Stimulated activated CD4-positive, alpha-beta T cell treated with anti-CD3 and anti-CD28 coated beads, Interleukin-2, amount 100 ng/mL, for 24 hours (primary cell): ENCODE measurements at regions not wholly inside any gene's neighbourhood (a gene's known extent, or its start where the extent isn't known, plus 50 kb on each side); places are given as distances from the start of the nearest gene placed in this dataset.
"Not testable (repeated sequence)": the region's sequence is repeated elsewhere in the genome, so short reads cannot be mapped to it uniquely, and the experiment has no call there.

Experiments used
- DNase-seq, 2 donors: peaks; one replicate each; pipeline ENCODE4 v3.0.0-alpha.2; 2020

DNA sequence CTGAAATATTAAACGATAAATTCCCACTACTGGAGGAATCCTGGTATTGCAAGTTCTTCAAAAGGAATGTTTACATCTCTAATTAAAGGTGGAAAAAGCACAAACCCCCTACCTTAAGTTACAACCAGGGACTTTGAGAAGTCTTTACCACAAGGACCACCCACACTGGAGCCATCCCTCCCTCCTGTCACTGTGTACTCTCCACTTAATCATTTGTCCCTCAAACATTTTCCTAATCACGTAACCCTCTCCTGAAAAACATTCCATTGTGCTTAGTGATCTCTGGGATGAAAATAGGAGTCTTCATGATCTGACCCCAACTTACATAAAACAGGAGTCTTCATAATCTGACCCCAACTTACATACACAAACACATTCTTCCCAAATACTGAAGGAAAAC, 85.7 kb downstream of the SUCLG1 start:
- DNase-seq, result no peak

GRCh38 chr2:84362541-84362940, 96.5 kb downstream of the SUCLG1 start:
- DNase-seq, result no peak

DNA sequence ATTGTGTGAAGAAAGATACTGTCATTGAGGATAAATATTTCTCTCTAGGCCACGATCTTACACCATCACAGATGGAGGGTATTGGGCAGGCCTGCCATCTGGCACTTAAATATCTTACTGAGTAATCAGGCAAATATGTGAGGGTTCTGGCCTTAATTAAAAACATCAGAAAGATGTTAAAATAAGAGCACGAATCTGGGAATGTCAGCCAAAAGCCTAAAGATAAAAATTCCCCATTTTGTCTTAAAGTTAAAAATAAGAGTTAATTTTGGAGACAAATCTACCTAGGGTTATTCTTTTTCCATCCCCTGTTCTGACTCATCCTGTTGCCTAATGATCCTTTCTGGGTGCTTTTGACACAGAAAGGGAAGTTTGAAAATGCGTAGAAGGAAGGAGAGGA, 121.0 kb downstream of the SUCLG1 start:
- no peak for DNase-seq

DNA sequence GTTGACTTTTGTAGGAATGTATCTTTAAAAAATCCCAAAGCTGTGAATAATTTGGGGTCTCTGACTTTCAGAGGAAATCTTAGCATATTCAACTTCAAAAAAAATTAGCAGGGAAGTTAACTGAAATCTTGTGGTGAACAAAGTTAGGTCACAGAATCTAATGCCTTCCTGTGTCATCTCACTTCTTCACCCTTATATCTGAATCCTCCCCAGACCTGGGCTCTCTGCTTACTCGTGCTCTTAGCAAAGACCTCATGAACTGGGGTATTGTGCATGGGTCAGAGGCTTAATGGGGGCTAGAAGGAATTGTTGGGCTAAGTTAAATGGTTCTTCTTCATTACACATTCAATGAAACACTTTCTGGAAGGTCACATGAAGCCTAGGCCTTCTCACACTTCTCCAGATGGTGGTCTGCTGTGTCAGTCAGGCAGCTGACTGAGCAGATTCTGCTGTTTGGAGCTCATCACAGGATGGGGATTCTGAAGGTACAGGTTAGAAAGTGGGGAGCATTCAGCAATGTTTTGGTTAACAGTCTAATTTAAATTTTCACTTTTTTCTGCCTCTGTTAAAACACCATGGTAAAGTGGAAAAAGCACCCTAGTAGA, 131.3 kb downstream of the SUCLG1 start:
- no peak for DNase-seq

GRCh38 chr2:84326831-84327432, 132.1 kb downstream of the SUCLG1 start:
- no peak for DNase-seq

DNA sequence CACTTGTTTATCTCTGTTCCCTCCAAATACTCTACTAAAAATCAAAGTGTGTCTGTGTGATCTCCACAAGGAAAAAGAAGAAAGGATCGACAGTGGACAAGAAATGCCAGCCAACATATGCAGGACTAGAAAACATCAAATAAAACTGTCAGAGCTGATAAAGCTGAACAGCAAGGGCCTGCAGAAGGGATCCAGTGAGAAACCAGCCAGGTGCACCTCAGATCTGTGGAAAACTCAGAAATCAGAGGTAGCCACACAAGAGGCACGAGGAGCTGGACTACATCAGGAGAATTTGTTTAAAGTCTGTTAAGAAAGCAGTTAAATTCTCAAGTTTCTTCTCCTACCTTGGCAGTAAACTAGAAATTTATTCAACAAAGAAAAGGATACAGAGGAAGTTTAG, 135.2 kb downstream of the SUCLG1 start:
- no peak for DNase-seq

- DNase-seq, result no peak
Observed at GRCh38 chr2:84320940-84321339, 138.1 kb downstream of the SUCLG1 start.

- no peak for DNase-seq
Observed at GRCh38 chr2:84319581-84319980, 139.5 kb downstream of the SUCLG1 start.

DNA sequence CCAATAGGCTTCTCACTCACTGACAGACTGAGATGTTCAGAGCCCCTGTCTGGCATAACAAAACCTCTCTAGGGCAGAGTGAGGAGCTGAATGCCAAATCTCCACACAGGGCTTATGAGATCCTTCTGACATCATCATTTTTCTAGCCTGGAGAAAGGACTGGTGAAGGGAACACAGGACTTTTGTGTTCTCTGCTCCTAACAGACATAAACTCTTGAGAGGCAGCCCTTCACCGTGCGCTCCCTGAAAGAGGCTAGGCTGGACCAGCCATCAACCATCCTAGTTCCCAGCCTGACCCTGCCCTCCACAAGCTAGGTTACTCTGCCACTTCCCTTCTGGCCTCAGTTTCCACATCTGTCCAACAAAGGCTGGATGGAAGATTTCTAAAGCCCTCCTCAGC, 141.9 kb downstream of the SUCLG1 start:
- DNase-seq, result no peak

DNA sequence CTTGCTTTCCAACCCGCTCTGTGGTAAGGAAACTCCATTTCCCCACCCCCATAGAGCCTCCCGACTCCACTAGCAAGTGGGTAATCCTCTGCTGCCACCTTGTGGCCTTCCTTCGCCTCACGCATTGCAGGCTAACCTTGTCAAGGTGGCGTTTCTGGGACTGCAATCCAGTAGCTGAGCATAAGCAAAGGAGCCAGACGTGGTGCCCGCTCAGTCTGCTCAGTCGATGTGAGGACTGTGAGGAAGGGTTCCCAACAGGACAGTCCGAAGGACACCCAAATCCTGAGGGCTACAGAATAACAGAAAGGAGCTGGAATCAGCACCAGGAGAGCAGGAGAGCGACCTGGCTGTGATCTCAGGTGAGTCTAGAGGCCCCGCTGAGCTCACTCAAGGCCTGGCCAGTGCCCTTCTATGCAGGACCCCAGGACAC, 144.2 kb downstream of the SUCLG1 start:
- DNase-seq, result peak; percentile 84 to 87

DNA sequence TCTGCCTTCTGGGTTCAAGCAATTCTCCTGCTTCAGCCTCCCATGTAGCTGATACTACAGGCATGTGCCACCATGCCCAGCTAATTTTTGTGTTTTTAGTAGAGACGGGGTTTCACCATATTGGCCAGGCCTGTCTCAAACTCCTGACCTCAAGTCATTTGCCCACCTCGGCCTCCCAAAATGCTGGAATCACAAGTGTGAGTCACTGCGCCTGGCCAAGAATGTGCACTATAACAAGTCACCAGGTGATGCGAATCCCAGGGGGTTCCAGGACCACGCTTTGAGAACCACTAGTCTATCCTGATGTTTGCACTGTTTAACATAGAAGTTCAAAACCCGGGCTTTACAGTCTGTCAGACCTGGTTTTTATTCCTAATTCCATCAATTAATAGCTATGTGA, 144.8 kb downstream of the SUCLG1 start:
- no peak for DNase-seq

- no peak for DNase-seq
Observed at GRCh38 chr2:84309281-84309680, 149.8 kb downstream of the SUCLG1 start.

DNA sequence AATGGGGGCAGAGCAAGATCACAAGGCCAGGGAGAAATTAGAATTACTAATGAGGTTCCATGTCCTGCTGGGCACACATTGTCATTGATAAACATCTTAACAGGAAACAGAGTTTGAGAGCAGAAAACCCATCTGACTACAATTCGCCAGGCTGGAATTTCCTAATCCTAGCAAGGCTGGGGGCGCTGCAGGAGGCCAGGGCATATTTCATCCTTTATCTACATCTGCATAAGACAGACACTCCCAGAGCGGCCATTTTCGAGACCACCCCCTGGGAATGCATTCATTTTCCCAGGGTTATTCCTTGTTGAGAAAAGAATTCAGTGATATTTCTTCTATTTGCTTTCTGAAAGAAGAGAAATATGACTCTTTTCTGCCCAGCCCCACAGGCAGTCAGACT, 152.7 kb downstream of the SUCLG1 start:
- no peak for DNase-seq

DNA sequence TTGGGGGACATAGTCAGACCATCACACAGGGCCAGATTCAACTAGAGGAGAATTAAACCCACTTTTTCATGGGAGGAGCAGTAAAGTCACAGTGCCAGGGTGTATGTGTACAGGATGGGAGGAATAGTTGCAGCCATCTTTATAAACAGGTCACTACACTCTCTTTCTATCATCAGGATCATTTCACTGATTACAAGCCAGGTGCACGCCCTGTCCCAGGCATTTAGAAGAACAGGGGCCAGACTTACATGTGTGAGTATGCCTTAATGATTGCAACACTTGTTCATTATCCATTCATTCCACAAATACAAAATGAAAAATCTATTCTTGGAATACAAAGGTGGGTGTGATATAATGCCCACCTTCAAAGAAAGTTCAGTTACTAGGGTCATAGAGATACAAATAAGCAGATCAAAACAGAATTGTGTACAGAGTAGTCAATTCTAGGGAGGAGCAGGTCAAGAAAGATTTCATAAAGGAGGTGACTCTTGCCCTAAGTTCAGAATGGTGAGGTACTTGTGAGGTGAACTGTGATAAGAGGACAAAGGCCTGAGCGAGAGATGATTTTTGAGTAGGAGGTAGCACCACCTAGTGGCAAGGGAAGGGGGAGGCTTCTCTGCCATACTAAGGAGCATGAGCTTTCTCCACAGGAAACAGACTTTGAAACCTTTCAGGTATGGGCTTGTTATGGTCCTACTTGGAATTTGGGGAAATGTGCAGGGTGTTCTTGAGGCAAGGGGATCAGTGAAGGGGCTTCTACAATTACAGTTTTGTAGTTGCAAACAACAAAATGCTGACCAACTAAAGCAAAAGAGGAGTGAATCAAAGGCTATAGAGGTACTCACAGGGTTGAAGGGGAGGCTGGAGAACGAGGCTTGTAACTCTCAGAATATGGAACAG, 156.3 kb downstream of the SUCLG1 start:
- peak; percentile 18 to 27 for DNase-seq

DNA sequence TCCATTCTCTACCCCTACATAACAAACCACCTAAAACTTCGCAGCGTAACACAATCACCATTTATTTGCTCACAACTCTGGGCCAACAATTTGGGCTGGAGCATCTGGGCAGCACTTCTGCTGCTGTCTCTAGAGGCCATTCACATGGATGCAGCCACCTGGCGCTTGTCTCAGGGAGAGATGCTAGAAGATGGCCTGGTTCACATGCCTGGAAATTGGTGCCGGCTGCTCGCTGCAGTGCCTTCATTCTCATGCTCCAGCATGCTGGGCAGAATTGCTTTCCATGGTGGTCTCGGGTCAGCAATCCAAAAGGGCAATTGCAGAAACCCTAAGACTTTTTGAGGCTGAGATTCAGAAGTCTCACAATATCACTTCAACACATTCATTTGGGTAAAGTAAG, 157.4 kb downstream of the SUCLG1 start:
- DNase-seq, result no peak

DNA sequence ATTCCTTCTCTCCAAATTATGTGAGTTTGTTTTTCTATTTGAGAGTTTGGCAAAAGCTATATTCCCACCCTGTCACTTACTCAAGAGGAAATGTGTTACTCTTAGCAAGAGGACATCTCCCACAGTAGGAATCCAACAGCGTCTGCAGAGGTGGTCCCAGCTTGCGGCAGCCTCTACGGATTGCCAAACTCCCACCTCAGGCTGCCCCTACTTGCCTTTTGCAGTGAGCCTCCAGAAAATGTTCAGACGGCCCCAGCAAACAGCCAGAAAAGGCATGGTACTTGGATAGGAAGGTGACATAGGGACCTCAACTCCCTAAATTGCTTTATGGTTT, 158.4 kb downstream of the SUCLG1 start:
- no peak for DNase-seq

- not testable (repeated sequence) for DNase-seq
Observed at GRCh38 chr2:84300001-84300695, 158.9 kb downstream of the SUCLG1 start.

DNA sequence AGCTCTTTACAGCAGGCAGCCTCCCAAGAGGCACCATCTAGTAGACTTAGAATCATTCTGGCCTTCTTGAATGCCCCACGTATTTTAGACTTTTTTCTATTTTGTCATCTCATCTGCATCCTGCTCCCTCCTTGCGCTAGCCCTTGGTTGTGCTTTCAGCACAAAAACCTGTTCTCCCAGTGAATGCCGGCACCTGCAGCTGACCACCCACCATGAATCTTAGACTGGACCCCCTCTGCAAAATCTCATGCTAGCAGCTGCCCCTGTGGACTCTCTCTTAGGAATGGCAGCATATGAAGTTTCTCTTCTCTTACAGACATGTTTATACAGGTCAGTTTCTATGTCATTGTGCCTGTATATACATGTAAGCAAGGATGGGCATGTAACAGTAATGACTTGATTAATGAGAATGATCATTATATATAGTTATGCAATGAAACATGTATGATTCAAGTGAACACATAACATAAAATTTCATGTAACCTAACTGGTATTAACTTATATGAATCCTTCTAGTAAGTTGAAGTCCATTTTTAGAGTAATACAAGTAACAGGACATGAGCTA, 159.8 kb downstream of the SUCLG1 start:
- no peak for DNase-seq

DNA sequence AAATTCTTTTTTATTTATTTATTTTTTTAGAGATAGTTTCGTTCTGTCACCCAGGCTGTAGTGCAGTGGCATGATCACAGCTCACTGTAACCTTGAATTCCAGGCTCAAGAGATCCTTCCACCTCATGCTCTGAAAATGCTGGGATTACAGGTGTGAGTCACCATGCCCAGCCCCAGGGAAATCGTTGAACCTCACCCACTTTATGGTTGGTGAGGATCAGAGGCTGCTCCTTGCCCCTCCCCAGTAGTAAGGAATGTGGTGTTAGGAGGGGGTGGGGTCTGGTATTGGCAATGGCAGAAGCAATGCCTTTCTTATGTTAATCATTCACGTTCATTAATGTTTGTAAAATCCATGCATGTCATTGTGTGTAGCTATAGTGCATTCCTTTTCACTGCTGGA, 161.9 kb downstream of the SUCLG1 start:
- no peak for DNase-seq

- no peak for DNase-seq
Observed at GRCh38 chr2:84293791-84294380, 165.2 kb downstream of the SUCLG1 start.

DNA sequence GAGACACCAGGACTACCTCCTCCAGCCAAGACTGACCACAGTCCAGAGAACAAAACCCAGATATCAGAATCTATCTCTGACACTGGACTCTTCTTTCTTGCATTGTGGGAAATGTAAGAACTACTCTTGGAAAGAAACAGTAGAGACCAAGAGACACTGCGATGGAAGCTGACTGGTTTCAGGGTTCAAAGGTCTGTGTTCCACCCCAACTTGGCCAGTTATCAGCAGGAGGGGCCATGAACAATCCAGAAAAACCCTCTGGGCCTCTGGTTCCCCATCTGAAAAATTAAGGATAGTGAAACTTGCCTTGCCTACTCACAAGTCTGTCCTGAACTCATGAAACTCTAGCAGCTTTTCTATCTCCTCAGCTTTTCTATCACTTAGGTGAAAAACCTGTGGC, 166.5 kb downstream of the SUCLG1 start:
- no peak for DNase-seq

- no peak for DNase-seq
Observed at GRCh38 chr2:84290537-84290936, 168.5 kb downstream of the SUCLG1 start.

- no peak for DNase-seq
Observed at GRCh38 chr2:84288293-84288692, 170.8 kb downstream of the SUCLG1 start.
